HUES48 (cell line): ENCODE measurements at regions not wholly inside any gene's neighbourhood (a gene's known extent, or its start where the extent isn't known, plus 50 kb on each side); places are given as distances from the start of the nearest gene placed in this dataset.
"Not testable (repeated sequence)": the region's sequence is repeated elsewhere in the genome, so short reads cannot be mapped to it uniquely, and the experiment has no call there.

Experiments
- H3K27ac ChIP-seq: one replicate; pipeline ENCODE4 v1.7.0; 2013; ENCODE audit warnings: low read depth, low read length, inconsistent platforms
- H3K27me3 ChIP-seq: 2 replicates; pipeline ENCODE4 v1.6.1; 2013; ENCODE audit warnings: mild to moderate bottlenecking, low read length; ENCODE audit not compliant: control insufficient read depth, insufficient read depth
- H3K36me3 ChIP-seq: 2 replicates; pipeline ENCODE4 v1.6.1; 2013; ENCODE audit warnings: low read length; ENCODE audit not compliant: control insufficient read depth, insufficient read depth
- H3K4me1 ChIP-seq: 2 replicates; pipeline ENCODE4 v1.6.1; 2013; ENCODE audit warnings: mild to moderate bottlenecking, low read length; ENCODE audit not compliant: control insufficient read depth, insufficient read depth
- H3K4me3 ChIP-seq: 2 replicates; pipeline ENCODE4 v1.5.1; 2013; ENCODE audit warnings: mild to moderate bottlenecking, low read depth, low read length
- H3K9ac ChIP-seq: 2 replicates; pipeline ENCODE4 v1.6.1; 2013; ENCODE audit warnings: mild to moderate bottlenecking, low read depth, low read length, moderate library complexity
- H3K9me3 ChIP-seq: 2 replicates; pipeline ENCODE4 v1.6.1; 2013; ENCODE audit warnings: low read length; ENCODE audit not compliant: control insufficient read depth, insufficient read depth

DNA sequence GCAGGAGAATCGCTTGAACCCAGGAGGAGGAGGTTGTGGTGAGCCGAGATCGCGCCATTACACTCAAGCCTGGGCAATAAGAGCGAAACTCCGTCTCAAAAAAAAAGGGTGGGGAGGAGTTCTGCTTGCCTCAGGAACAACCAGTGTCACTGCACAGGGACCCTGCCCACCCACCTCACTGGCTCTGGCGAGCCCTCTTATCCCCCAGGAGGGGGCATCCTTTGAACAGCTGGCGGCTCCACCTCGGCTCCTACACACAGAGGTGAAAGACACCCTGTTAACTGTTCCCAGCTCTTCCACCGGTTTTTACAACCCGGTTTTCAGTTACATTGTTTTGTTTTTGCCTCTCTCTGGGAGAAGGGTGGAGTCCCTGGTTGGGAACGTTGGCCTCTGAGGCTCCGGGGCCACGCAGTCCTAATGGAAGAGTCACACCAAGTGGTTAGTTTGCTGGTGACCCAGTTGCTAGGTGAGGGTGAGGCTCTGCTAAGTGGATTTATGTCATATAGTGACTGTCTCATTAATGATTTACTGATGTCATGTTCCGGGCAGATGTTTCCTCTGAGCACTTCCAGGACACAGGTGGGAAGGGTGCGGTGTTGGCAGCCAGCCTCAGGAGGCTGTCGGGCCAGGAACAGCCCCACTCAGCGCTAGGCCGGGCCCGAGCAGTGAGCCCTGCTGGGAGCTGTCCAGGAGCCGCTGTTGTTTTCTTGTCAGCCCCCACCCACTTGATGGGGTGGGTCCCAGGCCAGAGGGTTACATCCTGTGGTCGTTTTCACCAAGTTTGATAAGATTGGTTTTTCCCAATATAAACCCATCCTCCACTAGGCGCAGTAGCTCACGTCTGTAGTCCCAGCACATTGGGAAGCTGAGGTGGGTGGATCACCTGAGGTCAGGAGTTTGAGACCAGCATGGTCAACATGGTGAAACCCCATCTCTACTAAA, 4474.3 kb upstream of the OR11H1 start:
- H3K9me3 ChIP-seq, result peaks cover 75% of the 10 kb centered on the region
- not testable (repeated sequence) for H3K36me3 ChIP-seq, H3K4me1 ChIP-seq, H3K27ac ChIP-seq, H3K27me3 ChIP-seq, H3K4me3 ChIP-seq, H3K9ac ChIP-seq

GRCh38 chr22:11054681-11055080, 4473.3 kb upstream of the OR11H1 start:
- H3K9me3 ChIP-seq, result peaks cover 72% of the 10 kb centered on the region
- not testable (repeated sequence) for H3K4me1 ChIP-seq, H3K9ac ChIP-seq, H3K27ac ChIP-seq, H3K27me3 ChIP-seq, H3K4me3 ChIP-seq, H3K36me3 ChIP-seq

DNA sequence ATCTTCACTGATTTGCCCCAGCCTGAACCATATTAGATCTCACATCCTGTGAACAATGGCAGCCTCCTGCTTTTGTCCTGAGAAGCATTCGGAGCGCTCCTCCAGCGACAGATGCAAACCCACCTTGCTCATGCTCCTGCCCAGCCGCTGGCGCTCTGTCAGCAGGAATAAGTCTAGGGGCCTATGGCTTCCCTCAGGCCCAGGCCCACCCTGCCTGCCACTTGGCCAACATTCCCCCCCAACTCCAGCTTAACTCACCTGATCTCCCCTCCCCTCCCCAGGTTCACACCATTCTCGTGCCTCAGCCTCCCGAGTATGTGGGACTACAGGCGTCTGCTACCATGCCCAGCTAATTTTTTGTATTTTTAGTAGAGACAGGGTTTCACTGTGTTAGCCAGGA, 4472.8 kb upstream of the OR11H1 start:
- H3K27ac ChIP-seq, H3K9ac ChIP-seq, H3K36me3 ChIP-seq, H3K4me1 ChIP-seq, H3K27me3 ChIP-seq, H3K4me3 ChIP-seq: not testable (repeated sequence)
- peaks cover 76% of the 10 kb centered on the region for H3K9me3 ChIP-seq

- H3K4me3 ChIP-seq, H3K27ac ChIP-seq, H3K27me3 ChIP-seq, H3K9ac ChIP-seq, H3K4me1 ChIP-seq, H3K36me3 ChIP-seq: not testable (repeated sequence)
- H3K9me3 ChIP-seq, result peaks cover 81% of the 10 kb centered on the region
Measured at GRCh38 chr22:11057955-11058547, 4469.9 kb upstream of the OR11H1 start.

DNA sequence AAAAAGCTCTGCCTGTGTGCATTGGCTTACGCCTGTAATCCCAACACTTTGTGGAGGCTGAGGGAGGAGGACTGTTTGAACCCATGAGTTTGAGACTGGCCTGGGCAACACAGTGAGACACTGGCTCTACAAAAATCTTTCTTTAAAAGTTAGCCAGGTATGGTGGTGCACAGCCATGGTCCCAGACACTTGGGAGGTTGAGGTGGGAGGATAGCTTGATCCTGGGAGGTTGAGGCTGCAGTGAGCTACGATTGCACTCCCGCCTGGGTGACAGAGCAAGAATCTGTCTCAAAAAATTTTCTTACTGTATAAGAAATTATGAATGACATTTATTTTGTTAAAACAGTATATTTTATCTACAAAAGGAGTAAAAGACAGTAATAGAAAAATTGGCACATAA, 4468.9 kb upstream of the OR11H1 start:
- not testable (repeated sequence) for H3K4me3 ChIP-seq, H3K36me3 ChIP-seq, H3K9ac ChIP-seq, H3K27me3 ChIP-seq, H3K27ac ChIP-seq, H3K4me1 ChIP-seq
- H3K9me3 ChIP-seq, result peaks cover 80% of the 10 kb centered on the region

DNA sequence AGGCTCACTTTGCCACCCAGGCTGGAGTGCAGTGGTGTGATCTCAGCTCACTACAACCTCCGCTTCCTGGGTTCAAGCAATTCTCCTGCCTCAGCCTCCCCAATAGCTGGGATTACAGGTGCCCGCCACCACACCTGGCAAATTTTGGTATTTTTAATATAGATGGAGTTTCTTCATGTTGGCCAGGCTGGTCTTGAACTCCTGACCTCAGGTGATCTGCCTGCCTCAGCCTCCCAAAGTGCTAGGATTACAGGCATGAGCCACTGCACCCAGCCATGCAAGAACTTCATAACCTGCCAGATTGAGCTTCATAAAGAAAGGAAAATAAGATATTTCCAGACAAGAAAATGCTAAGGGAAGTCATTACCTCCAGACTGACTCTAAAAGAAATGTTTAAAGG, 4467.2 kb upstream of the OR11H1 start:
- not testable (repeated sequence) for H3K4me1 ChIP-seq, H3K27me3 ChIP-seq, H3K9ac ChIP-seq, H3K27ac ChIP-seq, H3K36me3 ChIP-seq, H3K4me3 ChIP-seq
- H3K9me3 ChIP-seq, result peaks cover 76% of the 10 kb centered on the region

GRCh38 chr22:11062534-11062933, 4465.5 kb upstream of the OR11H1 start:
- peaks cover 76% of the 10 kb centered on the region for H3K9me3 ChIP-seq
- H3K27me3 ChIP-seq, H3K4me3 ChIP-seq, H3K4me1 ChIP-seq, H3K27ac ChIP-seq, H3K36me3 ChIP-seq, H3K9ac ChIP-seq: not testable (repeated sequence)

DNA sequence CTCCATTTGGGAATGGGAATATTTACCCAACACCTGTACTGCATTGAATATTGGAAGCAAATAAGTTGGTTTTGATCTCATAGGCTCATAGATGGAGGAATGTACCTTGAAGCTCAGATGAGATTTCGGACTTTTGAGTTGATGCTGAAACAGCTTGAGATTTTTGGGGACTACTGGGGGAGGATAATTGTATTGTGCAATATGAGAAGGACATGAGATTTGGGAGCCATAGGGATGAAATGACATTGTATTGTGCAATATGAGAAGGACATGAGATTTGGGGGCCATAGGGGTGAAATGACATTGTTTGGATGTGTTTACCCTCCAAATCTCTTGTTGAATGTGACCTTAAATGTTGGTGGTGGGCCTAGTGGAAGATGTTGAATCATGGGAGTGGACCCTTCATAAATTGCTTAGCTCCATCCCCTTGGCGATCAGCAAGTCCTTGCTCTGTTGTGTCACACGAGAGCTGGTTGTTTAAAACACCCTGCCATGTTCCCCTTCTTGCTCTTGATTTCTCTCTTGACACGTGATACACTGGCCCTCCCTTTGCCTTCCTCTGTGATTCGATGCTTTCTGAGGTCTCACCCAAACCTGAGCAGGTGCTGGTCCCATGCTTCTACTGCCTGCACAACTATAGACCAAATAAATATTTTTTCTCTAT, 4464.8 kb upstream of the OR11H1 start:
- H3K27ac ChIP-seq, H3K9ac ChIP-seq, H3K4me1 ChIP-seq, H3K27me3 ChIP-seq, H3K36me3 ChIP-seq: not testable (repeated sequence)
- peaks cover 77% of the 10 kb centered on the region for H3K9me3 ChIP-seq
- H3K4me3 ChIP-seq, result peak overlapping the region; percentile 33; the same call in 1 of the 2 replicates

DNA sequence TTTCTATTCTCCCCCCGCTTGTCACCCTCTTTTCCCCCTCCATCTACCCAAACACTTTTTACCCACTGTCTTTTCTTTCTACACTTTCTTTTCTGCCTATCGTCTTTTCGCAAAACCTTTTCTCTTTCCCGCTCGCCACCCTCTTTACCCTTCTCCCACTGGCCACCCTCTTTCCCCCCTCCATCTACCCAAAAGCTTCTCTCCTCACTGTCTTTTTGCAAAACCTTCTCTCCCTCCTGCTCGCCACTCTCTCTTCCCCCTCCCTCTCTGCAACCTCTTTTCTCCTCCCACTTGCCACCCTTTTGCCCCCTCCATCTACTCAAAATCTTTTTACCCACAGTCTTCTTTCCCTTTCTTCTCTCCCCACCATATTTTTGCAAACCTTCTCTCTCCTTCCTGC, 4462.8 kb upstream of the OR11H1 start:
- H3K9ac ChIP-seq, H3K27ac ChIP-seq, H3K36me3 ChIP-seq, H3K4me3 ChIP-seq, H3K27me3 ChIP-seq, H3K4me1 ChIP-seq: not testable (repeated sequence)
- peaks cover 68% of the 10 kb centered on the region for H3K9me3 ChIP-seq

DNA sequence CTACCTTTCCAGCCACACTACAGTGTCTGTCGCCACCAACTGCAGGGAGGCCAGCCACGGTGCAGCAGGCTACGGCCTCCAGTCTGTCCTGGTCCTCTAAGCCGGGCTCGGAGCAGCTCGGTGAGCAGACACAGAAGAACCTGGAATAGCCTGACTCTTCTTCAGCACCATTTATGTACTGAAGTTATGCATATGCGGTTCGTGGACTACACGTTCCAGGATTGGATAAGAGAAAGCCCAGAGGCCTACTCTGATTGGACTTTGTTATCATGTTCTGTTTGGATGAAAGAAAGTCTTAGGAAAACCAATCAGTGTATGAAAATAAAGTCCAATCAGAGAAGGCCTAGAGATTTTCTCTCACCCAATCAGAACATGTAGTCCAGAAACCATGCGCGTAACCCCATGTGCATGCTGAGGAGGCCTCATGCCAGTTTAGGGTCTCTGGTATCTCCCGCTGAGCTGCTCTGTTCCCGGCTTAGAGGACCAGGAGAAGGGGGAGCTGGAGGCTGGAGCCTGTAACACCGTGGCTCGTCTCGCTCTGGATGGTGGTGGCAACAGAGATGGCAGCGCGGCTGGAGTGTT, 4462.0 kb upstream of the OR11H1 start:
- H3K9ac ChIP-seq, H3K4me1 ChIP-seq, H3K27ac ChIP-seq, H3K36me3 ChIP-seq, H3K27me3 ChIP-seq: not testable (repeated sequence)
- peaks cover 61% of the 10 kb centered on the region for H3K9me3 ChIP-seq
- H3K4me3 ChIP-seq, result 0 out of 2 replicates have a peak overlapping the region, but pooled peaks have one; percentile 32
